Mesenchymal stem cell (in vitro differentiated cells and primary cell): ENCODE measurements at regions not wholly inside any gene's neighbourhood (a gene's known extent, or its start where the extent isn't known, plus 50 kb on each side); places are given as distances from the start of the nearest gene placed in this dataset.
"Not testable (repeated sequence)": the region's sequence is repeated elsewhere in the genome, so short reads cannot be mapped to it uniquely, and the experiment has no call there.

ENCODE experiments used
- DNase-seq: peaks from one replicate; pipeline ENCODE4 v3.0.0-alpha.2; 2013
- H2AFZ ChIP-seq: one replicate; pipeline ENCODE4 v1.6.1; 2013; ENCODE audit warnings: low read depth, mild to moderate bottlenecking, control low read depth, inconsistent platforms, low read length, moderate library complexity
- H2AK5ac ChIP-seq: 2 replicates; pipeline ENCODE4 v1.6.1; 2013; ENCODE audit warnings: low read length, moderate library complexity, mild to moderate bottlenecking, inconsistent platforms; ENCODE audit not compliant: severe bottlenecking
- H2BK120ac ChIP-seq: one replicate; pipeline ENCODE4 v1.6.1; 2013; ENCODE audit warnings: low read depth, mild to moderate bottlenecking, inconsistent platforms, low read length, moderate library complexity
- H2BK12ac ChIP-seq, 2 experiments: one replicate each; pipeline ENCODE4 v1.6.1; 2013; ENCODE audit warnings: inconsistent platforms in 2 of 2, low read length in 2 of 2, mild to moderate bottlenecking in 2 of 2, moderate library complexity in 2 of 2, control low read depth in 1 of 2
- H2BK15ac ChIP-seq: one replicate; pipeline ENCODE4 v1.6.1; 2013; ENCODE audit warnings: mild to moderate bottlenecking, low read depth, inconsistent platforms; ENCODE audit not compliant: poor library complexity, severe bottlenecking
- H2BK5ac ChIP-seq: 2 replicates; pipeline ENCODE4 v1.6.1; 2013; ENCODE audit warnings: low read depth, mild to moderate bottlenecking, low read length, control low read depth, inconsistent platforms; ENCODE audit not compliant: poor library complexity, severe bottlenecking
- H3K14ac ChIP-seq, 2 experiments: one replicate each; pipeline ENCODE4 v1.6.1; 2013; ENCODE audit warnings: inconsistent platforms in 2 of 2, low read length in 2 of 2, control low read depth in 1 of 2, mild to moderate bottlenecking in 1 of 2, moderate library complexity in 1 of 2
- H3K18ac ChIP-seq, 2 experiments: one replicate each; pipeline ENCODE4 v1.6.1; 2013; ENCODE audit warnings: inconsistent platforms in 2 of 2, low read length in 2 of 2, control low read depth in 1 of 2, low read depth in 1 of 2, mild to moderate bottlenecking in 1 of 2
- H3K23ac ChIP-seq, 2 experiments: one replicate each; pipeline ENCODE4 v1.6.1; 2013; ENCODE audit warnings: inconsistent platforms in 2 of 2, low read length in 2 of 2, mild to moderate bottlenecking in 2 of 2, moderate library complexity in 2 of 2, control low read depth in 1 of 2
- H3K27ac ChIP-seq: 2 replicates; pipeline ENCODE4 v1.5.1; 2013; ENCODE audit warnings: mild to moderate bottlenecking, moderate library complexity, low read length, control low read depth, inconsistent platforms; ENCODE audit not compliant: poor library complexity, severe bottlenecking
- H3K27me3 ChIP-seq, 2 experiments: 2 replicates each; pipeline versions ENCODE4 v1.6.1 to v1.7.0; 2013; ENCODE audit warnings: low read length in 2 of 2, mild to moderate bottlenecking in 2 of 2, moderate library complexity in 2 of 2, control low read depth in 1 of 2, inconsistent platforms in 1 of 2; ENCODE audit not compliant: control insufficient read depth in 1 of 2, insufficient read depth in 1 of 2
- H3K36me3 ChIP-seq, 2 experiments: 2 replicates each; pipeline versions ENCODE4 v1.6.1 to v1.7.0; 2013; ENCODE audit warnings: low read length in 2 of 2, control low read depth in 1 of 2, inconsistent platforms in 1 of 2, low read depth in 1 of 2, mild to moderate bottlenecking in 1 of 2; ENCODE audit not compliant: insufficient read depth in 2 of 2, control insufficient read depth in 1 of 2
- H3K4ac ChIP-seq, 2 experiments: one replicate each; pipeline ENCODE4 v1.6.1; 2013; ENCODE audit warnings: inconsistent platforms in 2 of 2, low read length in 2 of 2, mild to moderate bottlenecking in 2 of 2, moderate library complexity in 2 of 2, control low read depth in 1 of 2, low read depth in 1 of 2
- H3K4me1 ChIP-seq: 2 replicates; pipeline ENCODE4 v1.6.1; 2013; ENCODE audit warnings: low read depth, low read length, control low read depth; ENCODE audit not compliant: control insufficient read depth, insufficient read depth
- H3K4me2 ChIP-seq: 2 replicates; pipeline ENCODE4 v1.6.1; 2013; ENCODE audit warnings: low read length, mild to moderate bottlenecking, inconsistent platforms; ENCODE audit not compliant: poor library complexity, severe bottlenecking
- H3K4me3 ChIP-seq, 2 experiments: 2 replicates each; pipeline versions ENCODE4 v1.5.1 to v1.7.0; 2013; ENCODE audit warnings: low read length in 2 of 2, mild to moderate bottlenecking in 2 of 2, control low read depth in 1 of 2, low read depth in 1 of 2; ENCODE audit not compliant: insufficient read depth in 1 of 2
- H3K79me1 ChIP-seq: replicated peaks from 2 replicates; pipeline ENCODE4 v1.6.1; 2013; ENCODE audit warnings: mild to moderate bottlenecking, control low read depth, low read length, inconsistent platforms; ENCODE audit not compliant: poor library complexity, severe bottlenecking
- H3K9ac ChIP-seq: 2 replicates; pipeline ENCODE4 v1.7.0; 2013; ENCODE audit warnings: mild to moderate bottlenecking, low read length, moderate library complexity
- H3K9me3 ChIP-seq: 2 replicates; pipeline ENCODE4 v1.7.0; 2013; ENCODE audit warnings: mild to moderate bottlenecking, low read length; ENCODE audit not compliant: control insufficient read depth
- H4K8ac ChIP-seq: one replicate; pipeline ENCODE4 v1.6.1; 2013; ENCODE audit warnings: inconsistent platforms, mild to moderate bottlenecking, low read length, moderate library complexity
- H4K91ac ChIP-seq: one replicate; pipeline ENCODE4 v1.6.1; 2013; ENCODE audit warnings: mild to moderate bottlenecking, low read length, inconsistent platforms
- WGBS: methylation state at CpG from one replicate; pipeline ENCODE4 v1.1.7; 2013; ENCODE audit warnings: mixed read lengths; 5-methylcytosine and 5-hydroxymethylcytosine counted together

DNA sequence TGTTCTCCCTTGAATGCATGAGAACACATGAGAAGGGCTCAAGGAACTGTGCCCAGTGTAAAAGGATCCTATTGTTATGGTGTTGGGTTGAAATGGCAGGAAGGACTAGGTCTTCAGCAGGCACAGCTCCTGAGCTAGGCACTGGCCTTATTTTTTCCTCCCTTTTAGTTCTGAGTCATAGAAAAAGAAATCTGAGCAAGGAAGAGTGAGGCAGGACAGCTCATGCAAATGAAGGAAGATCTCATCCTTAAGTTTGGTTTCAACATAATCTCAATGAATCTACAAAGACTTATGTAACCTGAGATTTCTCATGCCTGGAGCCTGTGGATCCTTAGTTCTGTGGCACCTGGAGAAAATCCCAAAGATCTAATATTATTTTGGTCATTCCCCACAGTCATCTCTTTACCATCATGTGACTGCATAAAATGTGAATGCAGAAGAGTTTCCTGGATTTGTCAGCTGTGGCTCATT lies 188.6 kb upstream of the TBL1XR1 start:
- Histone ChIP-seq H2BK5ac (no peak overlapping the region), H3K4me3 (no peak overlapping the region), H3K4ac (no peak overlapping the region), H3K4me1 (no peaks in the 10 kb centered on the region), H3K9me3 (peaks cover 8% of the 10 kb centered on the region), H4K91ac (no peak overlapping the region), H2BK12ac (no peak overlapping the region), H2AFZ (peak overlapping the region; percentile 43), H3K27ac (no peak overlapping the region), H3K27me3 (no peaks in the 10 kb centered on the region), H3K4me2 (no peak overlapping the region), H2AK5ac (no peak overlapping the region), H2BK120ac (no peak overlapping the region), H3K14ac (no peak overlapping the region), H3K79me1 (no peaks in the 10 kb centered on the region), H4K8ac (no peak overlapping the region), H3K9ac (no peak overlapping the region), H3K36me3 (no peaks in the 10 kb centered on the region), H2BK15ac (no peak overlapping the region), H3K23ac (no peak overlapping the region), H3K18ac (no peak overlapping the region)
- DNase-seq, result peak; percentile 41

DNA sequence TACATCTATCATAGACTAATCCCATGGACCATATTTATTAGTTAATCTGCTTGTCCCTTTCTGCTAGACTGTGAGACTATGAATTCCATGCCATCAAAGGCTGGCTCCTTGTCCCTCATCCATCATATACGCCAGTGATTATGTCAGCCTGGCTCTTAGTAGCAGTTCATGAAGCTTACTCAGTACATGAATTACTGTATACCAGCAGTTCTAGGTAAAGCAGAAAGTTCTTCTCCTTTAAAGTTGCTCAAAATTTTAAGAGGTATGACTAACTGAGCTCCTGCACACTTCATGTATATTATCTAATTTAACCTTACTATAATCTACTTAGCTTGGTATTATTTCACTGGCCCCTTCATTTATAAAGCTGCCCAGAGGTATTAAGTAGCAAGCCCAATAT lies 190.9 kb upstream of the TBL1XR1 start:
- H2AK5ac ChIP-seq, result no peak overlapping the region
- H2BK15ac ChIP-seq, result no peak overlapping the region
- H3K4ac ChIP-seq, result no peak overlapping the region
- no peaks in the 10 kb centered on the region for H3K4me1 ChIP-seq
- no peaks in the 10 kb centered on the region for H3K36me3 ChIP-seq
- no peak overlapping the region for H2AFZ ChIP-seq
- 90% methylated on average over 1 of the region's 1 CpG for WGBS
- H3K18ac ChIP-seq, result no peak overlapping the region
- H3K79me1 ChIP-seq, result no peaks in the 10 kb centered on the region
- no peak overlapping the region for H3K9ac ChIP-seq
- H3K23ac ChIP-seq, result no peak overlapping the region
- no peak overlapping the region for H4K8ac ChIP-seq
- no peak overlapping the region for H3K4me3 ChIP-seq
- no peak for DNase-seq
- H3K9me3 ChIP-seq, result peaks cover under 1% of the 10 kb centered on the region
- H4K91ac ChIP-seq, result no peak overlapping the region
- H3K4me2 ChIP-seq, result no peak overlapping the region
- no peak overlapping the region for H2BK12ac ChIP-seq
- H3K14ac ChIP-seq, result no peak overlapping the region
- no peak overlapping the region for H2BK5ac ChIP-seq
- no peak overlapping the region for H3K27ac ChIP-seq
- no peaks in the 10 kb centered on the region for H3K27me3 ChIP-seq
- no peak overlapping the region for H2BK120ac ChIP-seq

DNA sequence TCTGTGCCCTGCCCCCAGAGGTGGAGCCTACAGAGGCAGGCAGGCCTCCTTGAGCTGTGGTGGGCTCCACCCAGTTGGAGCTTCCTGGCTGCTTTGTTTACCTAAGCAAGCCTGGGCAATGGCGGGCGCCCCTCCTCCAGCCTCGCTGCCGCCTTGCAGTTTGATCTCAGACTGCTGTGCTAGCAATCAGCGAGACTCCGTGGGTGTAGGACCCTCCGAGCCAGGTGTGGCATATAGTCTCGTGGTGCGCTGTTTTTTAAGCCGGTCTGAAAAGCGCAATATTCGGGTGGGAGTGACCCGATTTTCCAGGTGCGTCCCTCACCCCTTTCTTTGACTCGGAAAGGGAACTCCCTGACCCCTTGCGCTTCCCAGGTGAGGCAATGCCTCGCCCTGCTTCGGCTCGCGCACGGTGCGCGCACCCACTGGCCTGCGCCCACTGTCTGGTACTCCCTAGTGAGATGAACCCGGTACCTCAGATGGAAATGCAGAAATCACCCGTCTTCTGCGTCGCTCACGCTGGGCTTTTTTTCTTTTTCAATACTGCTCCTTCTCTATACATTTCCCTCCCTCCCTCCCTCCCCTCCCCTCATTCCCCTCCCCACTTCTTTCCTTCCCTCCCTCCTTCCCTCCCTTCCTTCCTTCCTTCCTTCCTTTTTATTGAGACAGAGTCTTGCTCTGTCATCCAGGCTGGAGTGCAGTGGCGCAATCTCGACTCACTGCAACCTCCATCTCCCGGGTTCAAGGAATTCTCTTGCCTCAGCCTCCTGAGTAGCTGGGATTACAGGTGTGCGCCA lies 197.1 kb upstream of the TBL1XR1 start:
- H2BK12ac ChIP-seq, H2AFZ ChIP-seq, H3K36me3 ChIP-seq, H4K91ac ChIP-seq, H4K8ac ChIP-seq, H2BK120ac ChIP-seq, H3K9me3 ChIP-seq, H3K27ac ChIP-seq, H3K4me2 ChIP-seq, H3K4ac ChIP-seq, H3K79me1 ChIP-seq, DNase-seq, H3K4me1 ChIP-seq, H2BK15ac ChIP-seq, H3K14ac ChIP-seq, H3K9ac ChIP-seq, H2BK5ac ChIP-seq, H3K18ac ChIP-seq, H3K27me3 ChIP-seq, H3K23ac ChIP-seq, H2AK5ac ChIP-seq, H3K4me3 ChIP-seq: not testable (repeated sequence)
- WGBS, result 51% methylated on average over 21 of the region's 33 CpGs

DNA sequence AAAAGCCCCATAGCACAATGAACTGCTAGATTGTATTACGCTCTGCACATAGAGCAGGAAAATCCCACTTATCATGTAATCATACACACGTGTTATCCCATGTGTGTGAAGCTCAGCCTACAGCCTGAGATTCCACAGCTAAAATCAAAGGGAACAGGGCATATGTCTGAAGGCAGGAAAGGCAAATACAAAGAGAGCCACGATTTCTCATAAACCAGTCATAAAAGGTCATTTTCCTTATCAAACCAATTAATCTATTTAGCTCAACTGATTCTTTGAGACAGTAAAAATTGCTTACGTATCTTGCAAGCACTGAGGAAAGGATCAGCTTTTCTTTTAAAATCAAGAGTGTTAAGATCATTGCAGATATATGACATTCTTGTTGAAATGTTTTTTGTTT lies 199.5 kb upstream of the TBL1XR1 start:
- H3K79me1 ChIP-seq, result no peaks in the 10 kb centered on the region
- no peak overlapping the region for H3K27ac ChIP-seq
- H3K14ac ChIP-seq, result no peak overlapping the region
- H2AK5ac ChIP-seq, result peak overlapping the region; percentile 32
- no peak overlapping the region for H4K91ac ChIP-seq
- no peak overlapping the region for H2AFZ ChIP-seq
- no peak overlapping the region for H3K9ac ChIP-seq
- H2BK120ac ChIP-seq, result no peak overlapping the region
- H3K18ac ChIP-seq, result no peak overlapping the region
- no peak overlapping the region for H3K4me3 ChIP-seq
- H3K23ac ChIP-seq, result no peak overlapping the region
- no peaks in the 10 kb centered on the region for H3K27me3 ChIP-seq
- WGBS, result 73% methylated on average over 4 of the region's 4 CpGs
- H3K4me2 ChIP-seq, result no peak overlapping the region
- H3K36me3 ChIP-seq, result no peaks in the 10 kb centered on the region
- H3K4me1 ChIP-seq, result no peaks in the 10 kb centered on the region
- no peak overlapping the region for H2BK12ac ChIP-seq
- no peak overlapping the region for H2BK5ac ChIP-seq
- no peak overlapping the region for H3K4ac ChIP-seq
- H2BK15ac ChIP-seq, result no peak overlapping the region
- no peak for DNase-seq
- H3K9me3 ChIP-seq, result no peaks in the 10 kb centered on the region
- no peak overlapping the region for H4K8ac ChIP-seq
